ENCODE measurements at regions not wholly inside any gene's neighbourhood (a gene's known extent, or its start where the extent isn't known, plus 50 kb on each side); places are given as distances from the start of the nearest gene placed in this dataset.

DNA sequence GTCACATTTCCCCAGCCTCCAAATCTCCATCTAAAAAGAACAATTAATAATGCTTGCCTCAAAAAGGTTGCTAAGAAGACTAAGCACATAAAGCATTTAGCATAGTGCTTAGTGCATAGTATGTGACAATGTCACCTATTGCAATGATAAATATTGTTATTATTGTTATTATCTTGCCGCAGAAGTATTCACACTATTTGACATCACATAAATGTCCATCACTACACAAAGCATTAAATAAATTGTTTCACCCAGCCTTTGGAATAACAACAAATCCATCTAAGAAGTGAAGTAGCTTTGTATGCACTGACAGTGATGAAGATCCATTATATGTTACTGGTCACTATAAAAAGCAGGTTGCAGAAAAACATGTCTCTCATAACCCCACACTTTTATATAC lies 2263.9 kb upstream of the WWC1 start:
- no peak for DNase-seq (ENCODE audit: low read depth in 4 of 4, low spot score in 3 of 4)

DNA sequence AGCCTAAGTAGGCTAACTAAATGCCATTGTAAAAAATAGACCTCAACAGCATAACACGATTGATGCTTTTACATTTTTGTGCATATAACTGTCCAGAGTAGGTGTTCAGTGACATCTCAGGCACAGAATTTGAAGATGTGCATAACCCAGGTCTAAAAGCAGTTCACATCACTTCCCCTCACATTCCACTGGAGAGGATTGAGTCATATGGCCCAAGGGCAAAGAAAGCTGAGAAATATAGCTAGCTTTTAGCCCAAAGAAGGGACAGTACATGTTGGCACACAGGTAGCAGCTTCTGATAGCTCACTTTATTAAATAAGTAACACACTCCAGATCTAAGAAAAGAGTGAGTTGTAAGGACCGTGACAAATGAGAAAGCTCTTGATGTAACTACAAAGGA lies 2259.5 kb upstream of the WWC1 start:
- DNase-seq (ENCODE audit: low read depth in 4 of 4, low spot score in 3 of 4): no peak

DNA sequence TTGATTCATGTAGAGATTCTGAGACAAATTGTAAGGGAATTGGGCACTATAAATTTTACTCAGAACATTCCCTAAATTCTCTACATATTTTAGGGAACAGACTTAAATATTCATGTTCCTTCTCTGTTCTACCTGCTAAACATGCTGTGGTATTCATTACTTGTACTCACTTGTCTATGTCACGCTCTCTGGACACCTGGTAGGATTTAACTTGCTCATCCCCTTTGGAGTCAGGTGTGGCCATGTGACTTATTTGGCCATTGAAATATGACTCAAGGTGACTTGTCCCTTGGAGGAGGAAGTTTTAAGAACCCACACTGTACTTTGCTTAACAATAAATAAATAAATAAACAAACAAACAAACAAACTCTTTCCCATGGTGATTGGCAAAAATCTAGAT lies 2258.8 kb upstream of the WWC1 start:
- DNase-seq (ENCODE audit: low read depth in 4 of 4, low spot score in 3 of 4): no peak

DNA sequence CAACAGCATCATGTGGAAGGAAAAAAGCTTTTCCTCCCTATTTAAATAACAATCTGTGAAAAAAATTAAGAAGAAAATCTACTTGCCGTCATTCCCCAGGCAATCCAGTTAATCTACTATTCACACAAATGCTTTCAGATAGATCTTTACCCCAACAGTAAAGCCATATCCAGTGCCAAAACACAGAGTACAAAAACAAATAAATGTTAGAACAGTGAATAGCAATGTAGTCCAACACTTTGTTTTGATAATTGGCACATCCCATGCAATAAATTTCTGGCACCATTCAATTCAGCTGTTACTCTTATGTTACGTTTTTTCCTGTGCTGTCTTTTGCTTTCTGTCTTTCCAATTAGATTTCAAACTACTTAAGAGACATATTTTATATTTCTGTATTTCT lies 2245.5 kb upstream of the WWC1 start:
- DNase-seq (ENCODE audit: low read depth in 4 of 4, low spot score in 3 of 4): no peak

DNA sequence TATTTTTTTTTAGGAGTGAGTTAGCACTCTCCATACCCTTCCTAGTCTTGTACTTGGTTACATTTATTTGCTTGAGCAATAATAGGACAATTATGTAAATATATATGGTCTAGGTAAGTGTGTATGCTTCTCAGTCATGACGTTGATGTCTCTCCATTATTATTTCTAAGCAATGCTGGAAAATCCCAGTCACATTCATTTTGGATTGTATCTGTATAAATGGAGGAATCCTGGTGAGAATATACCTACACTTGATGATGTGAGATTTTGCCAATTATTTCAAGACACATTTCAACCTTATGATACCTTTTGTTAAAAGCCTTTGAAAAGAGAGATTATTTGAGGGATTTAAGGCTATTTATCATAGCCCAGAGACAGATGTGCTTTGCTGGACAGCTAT lies 2244.5 kb upstream of the WWC1 start:
- DNase-seq (ENCODE audit: low read depth in 4 of 4, low spot score in 3 of 4): no peak

DNA sequence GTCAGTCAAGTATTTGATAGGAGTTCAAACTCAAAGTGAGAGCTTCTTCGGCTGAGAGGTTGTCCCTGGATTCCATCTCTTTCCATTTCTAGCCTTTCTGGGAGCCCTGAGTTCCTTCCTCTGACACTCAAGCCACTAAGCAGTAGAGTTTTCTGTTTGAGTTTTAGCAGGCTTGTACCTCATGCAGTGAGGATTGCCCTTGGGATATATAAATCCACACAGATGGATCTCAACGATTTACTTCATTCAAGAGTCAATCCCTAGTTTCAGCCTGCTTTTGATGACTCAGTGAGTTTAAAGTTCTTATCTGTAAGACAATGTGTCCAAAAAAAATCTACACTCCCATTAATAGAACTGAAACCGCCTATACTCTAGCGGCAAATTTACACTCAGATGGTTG lies 2240.9 kb upstream of the WWC1 start:
- DNase-seq (ENCODE audit: low read depth in 4 of 4, low spot score in 3 of 4): no peak

DNA sequence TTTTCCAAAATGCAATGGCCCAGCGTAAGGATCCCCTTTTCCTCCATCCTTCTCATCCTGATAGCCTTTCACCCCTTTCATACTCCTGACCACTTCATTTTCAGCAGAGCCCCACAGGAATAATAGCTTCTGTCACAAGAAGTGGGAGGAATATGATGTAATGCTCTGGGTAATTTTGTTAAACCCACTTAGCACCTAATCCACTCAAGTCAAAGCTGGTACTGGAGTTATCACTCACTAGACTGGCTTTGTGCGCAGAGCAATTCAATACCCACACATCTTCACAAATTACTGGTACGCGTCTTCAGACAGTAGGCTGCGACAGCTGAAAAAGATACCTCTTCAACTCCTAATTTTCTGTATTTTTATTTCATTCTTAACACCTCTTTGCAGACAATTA lies 2232.8 kb upstream of the WWC1 start:
- DNase-seq (ENCODE audit: low read depth in 4 of 4, low spot score in 3 of 4): no peak

DNA sequence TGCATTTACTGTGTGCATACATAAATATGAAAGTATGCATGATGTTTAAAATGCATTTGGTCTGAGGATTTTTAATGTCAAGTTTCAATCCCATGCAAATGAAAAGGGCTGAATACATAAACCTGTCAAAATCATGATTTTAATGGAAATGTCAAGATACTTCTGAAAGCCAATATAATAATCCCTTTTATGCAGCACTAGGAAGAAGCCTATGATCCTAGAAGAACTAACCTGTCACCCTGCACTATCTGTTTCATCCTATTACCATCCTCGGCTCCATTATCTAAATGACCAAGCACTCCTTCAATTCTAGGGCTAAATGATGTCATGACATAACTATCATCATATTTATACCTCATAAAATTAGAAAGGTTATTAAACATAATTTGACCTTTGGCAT lies 2229.4 kb upstream of the WWC1 start:
- no peak for DNase-seq (ENCODE audit: low read depth in 4 of 4, low spot score in 3 of 4)

DNA sequence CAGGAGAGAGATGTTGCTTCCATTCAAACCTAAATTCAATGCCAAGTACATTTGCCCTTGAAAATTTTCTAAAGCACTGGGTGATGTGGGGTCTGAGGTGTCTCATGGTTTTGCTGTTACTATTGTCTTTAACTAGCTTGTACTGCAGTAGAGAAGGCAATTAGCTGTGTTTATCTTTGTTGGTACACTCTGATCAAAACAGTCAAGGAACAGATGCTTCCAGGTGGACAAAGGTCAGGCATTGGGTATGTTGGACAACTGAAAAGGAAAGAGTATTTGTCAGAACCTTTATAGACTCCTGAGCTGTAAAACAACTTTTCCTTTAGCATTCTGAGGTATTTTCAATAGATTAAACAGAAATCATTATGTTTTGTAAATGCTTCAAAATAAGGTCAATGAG lies 2228.7 kb upstream of the WWC1 start:
- peak in 1 of 4 donors; percentile 1 for DNase-seq (ENCODE audit: low read depth in 4 of 4, low spot score in 3 of 4)

DNA sequence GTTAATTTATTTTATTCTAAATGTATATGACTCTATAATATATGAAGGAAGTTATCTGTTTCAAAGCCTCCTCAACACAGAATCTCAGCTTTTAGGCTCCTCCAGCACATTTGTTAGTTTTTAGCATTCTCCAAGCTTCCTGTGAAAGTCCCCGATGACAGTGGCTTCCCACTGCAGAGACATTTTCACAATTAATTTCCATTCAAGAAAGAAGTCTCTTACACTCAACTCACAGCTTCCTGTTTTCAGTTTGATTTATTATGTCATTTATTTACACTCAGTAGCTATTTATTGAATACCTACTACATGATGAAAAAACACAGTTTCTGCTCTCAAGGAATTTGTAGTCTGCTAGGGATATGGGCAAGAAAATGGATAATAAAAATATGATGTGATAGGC lies 2228.2 kb upstream of the WWC1 start:
- DNase-seq (ENCODE audit: low read depth in 4 of 4, low spot score in 3 of 4): no peak

DNA sequence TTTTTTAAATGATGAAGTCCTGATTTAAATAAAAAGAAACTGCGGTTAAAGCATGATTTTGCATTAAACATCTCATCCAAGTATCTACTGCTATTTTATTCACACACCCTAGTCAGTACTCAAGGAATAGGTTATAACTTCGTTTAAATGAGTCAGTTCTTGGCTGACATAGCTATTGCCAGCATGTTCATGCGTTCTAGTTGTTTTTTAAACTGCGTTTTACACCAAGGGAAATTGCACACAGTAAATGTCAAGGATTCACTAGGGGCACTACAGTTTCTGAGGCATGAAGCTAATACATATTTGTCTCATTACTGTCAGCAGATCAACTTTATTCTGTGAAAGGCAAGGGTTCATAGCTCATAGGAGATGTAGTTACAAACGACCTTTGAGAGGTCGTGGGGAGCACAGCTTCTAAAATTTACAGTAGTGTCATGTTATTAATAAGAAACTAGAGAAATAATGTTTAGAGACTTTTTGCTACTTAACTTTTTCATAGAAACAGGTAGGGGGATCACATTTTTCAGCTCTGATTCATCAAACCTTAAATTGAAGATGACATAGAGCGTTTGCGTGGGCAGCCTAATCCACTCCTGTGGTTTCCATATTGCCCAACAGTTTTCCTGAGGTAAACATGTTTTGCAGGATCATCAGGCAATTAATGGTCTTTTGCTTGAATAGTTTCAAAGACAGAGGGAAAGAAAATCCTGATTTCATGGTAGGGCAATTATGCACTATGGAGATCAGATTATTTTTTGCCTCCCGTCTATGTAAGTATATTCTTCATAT lies 2222.7 kb upstream of the WWC1 start:
- DNase-seq (ENCODE audit: low read depth in 4 of 4, low spot score in 3 of 4): no peak

DNA sequence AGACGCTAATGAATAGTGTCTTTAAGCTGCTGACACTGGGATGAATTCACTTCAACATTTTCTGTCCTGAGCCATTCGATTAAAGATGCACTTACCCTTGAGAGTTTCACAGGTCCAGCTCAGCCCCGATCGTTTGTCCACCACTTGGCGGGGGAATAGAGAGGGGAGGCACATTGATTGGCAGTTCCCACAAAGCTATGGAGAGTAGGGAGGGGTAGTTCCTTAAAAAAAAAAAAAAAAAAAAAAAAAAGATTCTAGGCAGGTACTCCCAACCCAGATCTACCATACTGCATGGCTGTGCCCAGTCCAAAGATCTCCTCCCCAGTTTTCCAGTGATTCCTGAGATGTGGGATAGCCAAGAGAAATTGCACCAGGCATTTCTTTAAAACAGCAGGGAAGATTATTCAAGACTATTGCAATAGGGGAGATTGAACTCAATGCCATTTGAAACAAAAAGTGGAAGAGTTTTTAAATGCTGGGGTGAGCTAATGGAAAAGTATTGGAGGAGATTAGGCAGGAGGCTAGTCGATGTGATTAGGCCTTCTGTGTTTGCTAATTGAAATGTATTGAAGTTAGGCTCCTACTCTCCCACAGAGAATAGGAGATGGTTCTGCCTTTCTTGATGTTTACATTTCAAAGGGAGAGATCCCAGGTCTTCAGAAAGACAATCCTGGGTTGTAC lies 2217.4 kb upstream of the WWC1 start:
- DNase-seq (ENCODE audit: low read depth in 4 of 4, low spot score in 3 of 4): no peak

DNA sequence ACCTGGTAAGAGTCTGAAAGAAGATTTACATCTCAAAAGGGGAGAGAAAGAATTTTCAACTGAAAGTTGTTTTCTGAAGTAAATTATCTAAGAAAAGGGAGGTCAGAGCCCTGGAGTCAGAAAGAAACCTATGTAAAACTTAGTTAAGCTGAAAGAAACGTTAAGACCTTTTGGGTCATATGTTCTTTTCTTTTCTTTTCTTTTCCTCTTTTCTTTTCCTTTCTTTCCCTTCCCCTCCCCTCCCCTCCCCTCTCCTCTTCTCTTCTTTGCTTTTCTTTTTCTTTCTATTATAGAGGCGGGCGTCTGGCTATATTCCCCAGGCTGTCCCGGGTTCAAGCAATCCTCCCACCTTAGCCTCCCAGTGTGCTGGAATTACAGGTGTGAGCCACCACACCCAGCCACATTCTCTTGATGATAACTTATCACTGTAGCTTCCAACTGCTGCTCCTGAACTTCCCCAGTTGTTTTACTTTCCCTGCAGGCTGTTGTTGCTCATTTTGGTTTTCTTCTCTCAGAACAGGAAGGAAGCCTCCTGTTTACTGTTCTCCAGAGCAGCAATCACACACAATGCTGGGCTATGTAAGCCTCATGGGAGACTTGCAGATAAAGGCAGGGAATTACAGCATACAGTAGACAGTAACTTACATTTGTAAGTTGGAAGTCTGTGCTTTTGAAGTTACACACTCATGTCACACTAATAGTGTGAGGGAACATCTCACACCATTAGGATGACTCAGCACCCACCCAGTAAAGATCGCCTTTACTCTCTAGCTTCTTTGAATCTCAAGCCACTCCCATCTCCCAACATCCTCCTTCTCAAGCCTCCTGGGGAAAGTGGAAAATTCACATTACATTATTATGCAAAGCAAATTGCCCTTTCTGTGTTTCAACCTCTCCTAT lies 2216.6 kb upstream of the WWC1 start:
- DNase-seq (ENCODE audit: low read depth in 4 of 4, low spot score in 3 of 4): no peak

DNA sequence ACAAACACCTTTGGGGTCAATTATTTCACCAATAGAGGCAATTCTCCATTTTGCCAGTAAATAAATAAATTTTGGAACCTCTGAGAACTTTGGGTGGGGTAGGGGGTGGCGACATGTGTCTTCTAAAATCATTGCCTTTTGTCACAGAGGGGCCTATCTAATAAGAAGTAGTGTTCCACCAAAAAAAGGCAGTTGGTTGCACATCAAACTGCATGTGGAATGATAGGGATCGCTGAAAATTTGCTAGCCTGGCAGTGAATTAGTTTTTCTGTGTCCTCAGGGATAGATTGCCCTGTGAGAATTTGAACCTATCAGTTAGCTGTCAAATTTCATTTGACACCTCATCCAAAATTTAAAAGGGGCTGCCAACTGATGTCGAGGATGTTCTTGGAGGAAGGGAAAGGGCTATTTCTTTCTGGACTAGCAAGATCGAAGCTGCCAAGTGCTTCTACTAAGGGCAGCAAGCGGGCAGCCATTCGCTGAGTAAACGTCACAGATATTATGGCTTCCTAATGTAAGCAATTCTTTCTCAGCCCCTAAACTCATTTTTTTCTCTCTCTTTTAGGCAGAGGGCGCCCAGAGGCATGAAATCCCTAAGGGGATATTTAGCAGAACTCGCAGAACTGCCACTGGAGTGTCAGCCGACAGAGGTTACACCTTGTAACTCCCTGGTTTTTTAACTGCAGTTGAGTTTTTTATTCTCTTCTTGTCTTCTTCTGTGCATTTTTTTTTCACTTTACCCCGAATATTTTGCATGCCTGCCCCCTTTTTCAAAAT lies 2208.1 kb upstream of the WWC1 start:
- no peak for DNase-seq (ENCODE audit: low read depth in 4 of 4, low spot score in 3 of 4)

DNA sequence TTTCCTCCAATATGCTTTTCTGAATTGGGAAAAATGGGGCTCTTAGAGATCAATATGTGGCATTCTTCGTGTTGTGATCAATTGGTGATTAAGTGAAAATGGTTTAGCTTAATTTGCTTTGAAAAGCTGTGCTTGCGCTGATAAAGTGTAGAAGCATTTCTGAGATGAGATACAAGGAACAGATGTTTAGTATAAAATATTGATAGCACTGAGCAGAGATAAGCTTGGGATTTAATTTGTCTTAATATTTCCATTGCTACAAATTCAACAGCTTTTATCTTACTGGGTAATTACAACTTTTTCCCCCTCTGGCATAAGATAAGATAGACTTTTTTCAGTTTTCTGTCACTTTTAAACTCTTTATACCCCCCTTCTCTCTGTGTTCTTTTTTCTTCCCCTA lies 2204.9 kb upstream of the WWC1 start:
- no peak for DNase-seq (ENCODE audit: low read depth in 4 of 4, low spot score in 3 of 4)

DNA sequence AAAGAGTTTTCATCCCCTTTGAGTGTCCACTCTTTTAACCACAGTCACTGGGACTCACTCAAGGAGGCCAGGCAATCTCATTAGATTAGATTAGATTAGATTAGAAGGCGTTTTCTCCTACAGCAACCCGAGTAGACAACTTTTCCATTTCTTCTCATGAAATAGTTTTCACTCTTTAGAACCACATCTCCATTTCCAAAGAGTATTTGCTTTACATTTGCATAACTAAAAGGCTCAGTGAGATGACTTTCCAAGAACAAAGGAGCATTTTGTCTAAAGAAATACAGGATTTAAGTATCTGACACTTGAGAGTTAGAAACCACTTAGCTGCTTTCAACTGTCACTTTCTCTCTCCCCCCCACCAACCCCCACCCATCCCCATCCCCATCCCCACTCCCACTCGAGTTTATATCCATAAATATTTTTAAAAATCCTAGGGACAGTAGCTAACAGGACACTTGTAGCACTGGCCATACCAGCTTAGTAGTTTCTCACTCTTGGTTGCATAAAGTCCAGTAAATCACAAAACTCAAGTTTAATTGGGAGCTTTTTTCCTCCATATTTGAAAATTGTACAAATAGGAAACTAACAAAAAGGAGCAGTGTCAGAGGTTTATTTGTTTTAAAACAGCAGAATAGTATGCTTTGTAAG lies 2202.9 kb upstream of the WWC1 start:
- no peak for DNase-seq (ENCODE audit: low read depth in 4 of 4, low spot score in 3 of 4)

DNA sequence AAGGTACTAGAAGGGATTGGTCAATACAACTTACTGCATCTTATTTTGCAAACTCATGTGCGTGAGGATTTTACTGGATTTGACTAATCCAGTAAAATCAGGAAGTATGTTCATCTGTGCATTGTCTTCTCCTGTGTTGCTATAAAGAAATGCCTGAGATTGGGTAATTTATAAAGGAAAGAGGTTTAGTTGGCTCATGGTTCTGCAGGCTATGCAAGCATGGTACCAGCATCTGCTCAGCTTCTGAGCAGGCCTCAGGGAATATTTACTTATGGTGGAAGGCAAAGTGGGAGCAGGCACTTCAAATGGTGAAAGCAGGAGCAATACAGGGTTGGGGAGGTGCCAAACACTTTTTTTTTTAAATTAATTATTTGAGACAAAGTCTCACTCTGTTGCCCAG lies 2199.5 kb upstream of the WWC1 start:
- DNase-seq (ENCODE audit: low read depth in 4 of 4, low spot score in 3 of 4): no peak

DNA sequence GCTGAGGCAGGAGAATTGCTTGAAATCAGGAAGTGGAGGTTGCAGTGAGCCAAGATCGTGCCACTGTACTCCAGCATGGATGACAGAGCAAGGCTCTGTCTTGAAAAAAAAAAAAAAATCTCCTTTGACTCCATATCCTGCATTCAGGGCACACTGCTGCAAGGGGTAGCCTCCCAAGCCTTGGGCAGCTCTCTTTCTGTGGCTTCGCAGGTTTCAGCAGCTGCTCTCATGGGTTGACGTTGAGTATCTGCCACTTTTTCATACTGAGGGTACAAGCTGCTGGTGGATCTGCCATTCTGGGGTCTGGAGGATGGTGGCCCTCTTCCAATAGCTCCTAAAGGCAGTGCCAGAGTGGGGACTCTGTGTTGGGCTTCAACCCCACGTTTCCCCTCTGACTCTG lies 2198.1 kb upstream of the WWC1 start:
- no peak for DNase-seq (ENCODE audit: low read depth in 4 of 4, low spot score in 3 of 4)

DNA sequence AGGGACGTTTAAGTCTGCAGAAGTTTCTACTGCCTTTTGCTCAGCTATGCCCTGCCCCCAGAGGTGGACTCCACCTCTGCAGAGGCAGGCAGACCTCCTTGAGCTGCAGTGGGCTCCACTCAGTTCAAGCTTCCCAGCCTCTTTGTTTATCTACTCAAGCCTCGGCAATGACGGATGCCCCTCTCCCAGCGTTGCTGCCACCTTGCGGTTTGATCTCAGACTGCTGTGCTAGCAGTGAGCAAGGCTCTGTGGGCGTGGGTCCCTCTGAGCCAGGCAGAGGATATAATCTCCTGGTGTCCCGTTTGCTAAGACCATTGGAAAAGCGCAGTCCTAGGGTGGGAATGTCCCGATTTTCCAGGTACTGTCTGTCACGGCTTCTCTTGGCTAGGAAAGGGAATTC lies 2188.5 kb upstream of the WWC1 start:
- DNase-seq (ENCODE audit: low read depth in 4 of 4, low spot score in 3 of 4): no peak

DNA sequence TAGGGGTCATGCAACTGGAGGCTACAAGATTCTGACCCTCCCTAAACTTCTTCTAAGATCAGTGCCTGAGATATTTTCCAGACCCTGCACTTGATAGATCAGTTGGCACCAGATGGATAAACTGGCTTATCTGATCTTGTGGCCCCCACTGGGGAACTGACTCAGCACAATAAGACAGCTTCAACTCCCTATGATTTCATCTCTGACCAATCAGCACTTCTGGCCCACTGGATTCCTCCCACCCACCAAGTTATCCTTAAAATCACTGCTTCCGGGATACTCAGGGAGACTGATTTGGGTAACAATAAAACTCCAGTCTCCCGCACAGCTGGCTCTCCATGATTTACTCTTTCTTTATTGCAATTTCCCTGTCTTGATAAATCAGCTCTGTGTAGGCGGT lies 2180.4 kb upstream of the WWC1 start:
- no peak for DNase-seq (ENCODE audit: low read depth in 4 of 4, low spot score in 3 of 4)
